ENCODE measurements at regions not wholly inside any gene's neighbourhood (a gene's known extent, or its start where the extent isn't known, plus 50 kb on each side); places are given as distances from the start of the nearest gene placed in this dataset.

DNA sequence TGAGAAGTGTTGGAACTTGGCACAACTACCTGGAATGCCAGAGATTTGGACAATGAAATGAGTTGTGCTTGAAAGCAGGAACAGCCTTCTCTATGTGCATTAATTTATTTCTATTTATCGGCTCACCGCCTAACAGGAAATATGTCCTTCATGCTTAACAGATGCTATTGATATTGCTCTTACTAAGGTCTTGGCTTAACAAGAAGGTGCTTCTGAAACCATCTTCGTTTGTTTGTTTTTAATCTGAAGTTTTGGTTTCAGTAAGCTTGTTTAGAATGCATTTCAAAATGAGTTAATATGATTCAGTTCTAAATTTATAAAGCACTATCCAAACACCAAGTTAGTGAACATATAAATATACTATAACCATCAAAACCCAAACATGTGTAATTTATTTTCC lies 898.3 kb upstream of the B3GALT2 start:
- no peaks in the 10 kb centered on the region for H3K9me3 ChIP-seq (ENCODE audit: control insufficient read depth in 1 of 2, low read length in 2 of 2)

GRCh38 chr1:194081444-194081843 lies 895.0 kb upstream of the B3GALT2 start:
- H3K4me1 ChIP-seq (ENCODE audit: control insufficient read depth in 1 of 2, insufficient read depth in 2 of 2, low read length in 2 of 2), result no peaks in the 10 kb centered on the region
- H3K4me3 ChIP-seq (ENCODE audit: low read depth in 1 of 2, low read length in 2 of 2), result no peak overlapping the region
- no peak overlapping the region for H3K27ac ChIP-seq (ENCODE audit: low read length)
- H3K27me3 ChIP-seq (ENCODE audit: low read depth, low read length), result no peaks in the 10 kb centered on the region
- no peaks in the 10 kb centered on the region for H3K36me3 ChIP-seq (ENCODE audit: control insufficient read depth in 1 of 2, insufficient read depth in 2 of 2, low read length in 2 of 2)
- no peaks in the 10 kb centered on the region for H3K9me3 ChIP-seq (ENCODE audit: control insufficient read depth in 1 of 2, low read length in 2 of 2)

More for the DNA sequence above, 898.3 kb upstream of the B3GALT2 start:
- no peak overlapping the region for H3K4me3 ChIP-seq (ENCODE audit: low read depth in 1 of 2, low read length in 2 of 2)
- no peaks in the 10 kb centered on the region for H3K27me3 ChIP-seq (ENCODE audit: low read depth, low read length)
- no peaks in the 10 kb centered on the region for H3K4me1 ChIP-seq (ENCODE audit: control insufficient read depth in 1 of 2, insufficient read depth in 2 of 2, low read length in 2 of 2)
- no peaks in the 10 kb centered on the region for H3K36me3 ChIP-seq (ENCODE audit: control insufficient read depth in 1 of 2, insufficient read depth in 2 of 2, low read length in 2 of 2)
- no peak overlapping the region for H3K27ac ChIP-seq (ENCODE audit: low read length)

DNA sequence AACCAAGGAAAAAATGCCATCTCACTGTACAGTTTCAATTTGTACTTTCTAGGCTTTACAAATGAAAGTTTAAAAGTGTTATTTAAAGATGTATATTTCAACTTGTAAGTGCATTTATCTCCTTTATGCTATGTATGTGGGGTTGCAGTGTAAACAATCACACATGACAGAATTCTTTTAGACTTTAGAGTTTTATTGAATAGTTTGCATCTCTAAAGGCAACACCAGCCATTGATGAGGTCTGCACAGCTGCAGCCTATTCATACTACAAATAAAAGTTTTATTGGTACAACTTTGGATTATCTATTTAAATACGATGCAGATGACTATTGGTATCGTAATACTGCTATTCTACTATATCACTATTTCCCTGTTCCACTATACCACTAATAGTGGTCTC lies 894.4 kb upstream of the B3GALT2 start:
- Histone ChIP-seq H3K36me3 (ENCODE audit: control insufficient read depth in 1 of 2, insufficient read depth in 2 of 2, low read length in 2 of 2) (no peaks in the 10 kb centered on the region), H3K4me3 (ENCODE audit: low read depth in 1 of 2, low read length in 2 of 2) (no peak overlapping the region), H3K4me1 (ENCODE audit: control insufficient read depth in 1 of 2, insufficient read depth in 2 of 2, low read length in 2 of 2) (no peaks in the 10 kb centered on the region), H3K27me3 (ENCODE audit: low read depth, low read length) (no peaks in the 10 kb centered on the region), H3K9me3 (ENCODE audit: control insufficient read depth in 1 of 2, low read length in 2 of 2) (no peaks in the 10 kb centered on the region), H3K27ac (ENCODE audit: low read length) (no peak overlapping the region)

GRCh38 chr1:194078765-194079164 lies 892.4 kb upstream of the B3GALT2 start:
- Histone ChIP-seq H3K4me3 (ENCODE audit: low read depth in 1 of 2, low read length in 2 of 2) (no peak overlapping the region), H3K27me3 (ENCODE audit: low read depth, low read length) (no peaks in the 10 kb centered on the region), H3K27ac (ENCODE audit: low read length) (no peak overlapping the region)

DNA sequence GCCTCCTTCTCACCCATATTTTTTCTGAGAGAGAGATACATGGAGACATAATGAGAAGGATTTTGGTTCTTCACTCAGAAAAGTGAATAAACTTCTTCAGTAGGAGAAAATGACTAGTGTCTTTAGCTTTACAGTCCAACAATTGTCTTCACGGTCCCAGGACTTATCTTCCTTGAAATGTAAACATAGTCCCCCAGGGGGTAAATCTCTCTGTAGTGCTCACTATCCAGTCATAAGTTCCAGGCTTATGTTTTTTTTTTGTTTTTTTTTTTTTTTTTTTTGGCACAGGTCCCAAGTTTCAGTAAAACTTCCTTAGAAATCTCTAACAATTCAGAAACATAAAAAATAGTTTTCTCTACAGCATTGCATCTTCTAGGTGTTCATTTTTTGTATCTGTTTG lies 890.2 kb upstream of the B3GALT2 start:
- H3K27ac ChIP-seq (ENCODE audit: low read length), result no peak overlapping the region
- H3K4me1 ChIP-seq (ENCODE audit: control insufficient read depth in 1 of 2, insufficient read depth in 2 of 2, low read length in 2 of 2), result no peaks in the 10 kb centered on the region
- no peaks in the 10 kb centered on the region for H3K27me3 ChIP-seq (ENCODE audit: low read depth, low read length)
- H3K4me3 ChIP-seq (ENCODE audit: low read depth in 1 of 2, low read length in 2 of 2), result no peak overlapping the region
- no peaks in the 10 kb centered on the region for H3K9me3 ChIP-seq (ENCODE audit: control insufficient read depth in 1 of 2, low read length in 2 of 2)
- no peaks in the 10 kb centered on the region for H3K36me3 ChIP-seq (ENCODE audit: control insufficient read depth in 1 of 2, insufficient read depth in 2 of 2, low read length in 2 of 2)

More at GRCh38 chr1:194078765-194079164, 892.4 kb upstream of the B3GALT2 start:
- no peaks in the 10 kb centered on the region for H3K9me3 ChIP-seq (ENCODE audit: control insufficient read depth in 1 of 2, low read length in 2 of 2)
- H3K36me3 ChIP-seq (ENCODE audit: control insufficient read depth in 1 of 2, insufficient read depth in 2 of 2, low read length in 2 of 2), result no peaks in the 10 kb centered on the region
- H3K4me1 ChIP-seq (ENCODE audit: control insufficient read depth in 1 of 2, insufficient read depth in 2 of 2, low read length in 2 of 2), result no peaks in the 10 kb centered on the region

DNA sequence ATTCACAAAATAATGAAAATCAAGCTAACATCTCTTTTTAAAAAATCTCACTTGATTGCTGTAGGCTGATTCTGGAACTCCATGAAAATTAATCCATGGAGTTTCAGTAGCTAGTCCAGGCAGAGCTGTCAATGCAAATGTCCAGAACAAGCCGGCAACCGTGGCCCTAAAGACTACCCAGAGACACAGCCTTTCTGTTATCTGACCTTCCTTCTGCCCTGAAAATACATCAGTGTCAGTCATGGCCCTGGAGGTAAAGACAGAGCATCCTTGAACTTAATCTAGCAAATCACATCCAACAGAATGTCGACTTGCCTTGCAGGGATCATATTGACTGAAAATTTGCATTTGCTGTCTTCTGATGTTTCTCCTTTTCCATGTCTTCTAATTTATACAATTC lies 887.4 kb upstream of the B3GALT2 start:
- Histone ChIP-seq H3K36me3 (ENCODE audit: control insufficient read depth in 1 of 2, insufficient read depth in 2 of 2, low read length in 2 of 2) (no peaks in the 10 kb centered on the region), H3K9me3 (ENCODE audit: control insufficient read depth in 1 of 2, low read length in 2 of 2) (no peaks in the 10 kb centered on the region), H3K4me3 (ENCODE audit: low read depth in 1 of 2, low read length in 2 of 2) (no peak overlapping the region), H3K4me1 (ENCODE audit: control insufficient read depth in 1 of 2, insufficient read depth in 2 of 2, low read length in 2 of 2) (no peaks in the 10 kb centered on the region), H3K27me3 (ENCODE audit: low read depth, low read length) (no peaks in the 10 kb centered on the region), H3K27ac (ENCODE audit: low read length) (no peak overlapping the region)

GRCh38 chr1:194071205-194071604 lies 884.8 kb upstream of the B3GALT2 start:
- H3K9me3 ChIP-seq (ENCODE audit: control insufficient read depth in 1 of 2, low read length in 2 of 2), result no peaks in the 10 kb centered on the region
- no peaks in the 10 kb centered on the region for H3K27me3 ChIP-seq (ENCODE audit: low read depth, low read length)
- H3K27ac ChIP-seq (ENCODE audit: low read length), result no peak overlapping the region

DNA sequence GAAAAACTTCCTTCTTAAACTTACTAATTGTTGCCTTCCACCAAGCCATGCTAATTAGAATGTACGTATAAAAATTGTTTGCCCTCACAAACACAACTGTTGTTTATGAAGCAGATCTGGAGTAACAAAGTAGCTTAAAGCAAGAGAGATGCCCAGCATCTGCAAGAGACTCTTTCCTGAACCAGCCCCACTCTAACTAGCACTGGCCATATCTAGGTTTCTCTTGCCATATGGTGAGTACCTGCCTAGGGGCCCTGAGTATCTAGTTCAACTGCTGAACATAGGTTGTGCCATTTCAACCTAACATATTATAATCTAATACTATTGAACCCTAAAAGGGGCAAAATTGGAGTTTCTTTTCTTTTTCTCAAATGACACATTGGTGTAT lies 883.4 kb upstream of the B3GALT2 start:
- H3K4me1 ChIP-seq (ENCODE audit: control insufficient read depth in 1 of 2, insufficient read depth in 2 of 2, low read length in 2 of 2), result no peaks in the 10 kb centered on the region
- H3K9me3 ChIP-seq (ENCODE audit: control insufficient read depth in 1 of 2, low read length in 2 of 2), result no peaks in the 10 kb centered on the region
- no peaks in the 10 kb centered on the region for H3K36me3 ChIP-seq (ENCODE audit: control insufficient read depth in 1 of 2, insufficient read depth in 2 of 2, low read length in 2 of 2)
- H3K4me3 ChIP-seq (ENCODE audit: low read depth in 1 of 2, low read length in 2 of 2), result no peak overlapping the region
- H3K27me3 ChIP-seq (ENCODE audit: low read depth, low read length), result no peaks in the 10 kb centered on the region
- no peak overlapping the region for H3K27ac ChIP-seq (ENCODE audit: low read length)

More at GRCh38 chr1:194071205-194071604, 884.8 kb upstream of the B3GALT2 start:
- no peaks in the 10 kb centered on the region for H3K36me3 ChIP-seq (ENCODE audit: control insufficient read depth in 1 of 2, insufficient read depth in 2 of 2, low read length in 2 of 2)
- no peak overlapping the region for H3K4me3 ChIP-seq (ENCODE audit: low read depth in 1 of 2, low read length in 2 of 2)
- no peaks in the 10 kb centered on the region for H3K4me1 ChIP-seq (ENCODE audit: control insufficient read depth in 1 of 2, insufficient read depth in 2 of 2, low read length in 2 of 2)

DNA sequence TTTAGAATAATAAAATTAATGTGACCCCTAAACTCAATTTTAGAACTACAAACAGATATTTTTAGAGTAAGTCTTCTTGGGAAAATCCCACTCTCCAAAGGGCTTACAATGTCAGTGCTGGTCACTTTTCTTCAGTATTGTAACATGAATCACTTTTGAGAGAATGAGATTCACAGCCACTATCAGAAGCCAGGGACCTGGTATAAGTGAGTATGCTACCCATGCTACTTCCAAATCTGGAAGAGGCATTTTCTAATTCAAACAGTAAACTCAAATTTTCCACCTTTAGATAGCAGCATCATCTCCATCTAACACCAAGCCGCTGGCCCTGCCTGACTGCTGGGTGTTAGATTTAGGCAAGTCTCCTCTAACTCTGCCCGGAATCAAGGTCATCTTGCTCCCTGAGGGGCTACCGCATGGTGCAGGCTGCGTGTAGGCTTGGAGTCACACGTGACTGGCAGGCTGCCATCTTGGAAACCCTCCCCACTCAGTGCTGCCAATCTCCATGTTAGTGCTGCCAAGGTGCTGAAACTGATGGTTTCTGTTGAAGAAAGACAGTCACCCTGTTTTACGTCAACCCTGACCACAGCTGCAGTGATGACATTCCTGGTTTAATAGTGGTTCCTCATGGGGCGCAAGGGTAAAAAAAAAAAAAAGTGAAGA lies 882.9 kb upstream of the B3GALT2 start:
- Histone ChIP-seq H3K4me3 (ENCODE audit: low read depth in 1 of 2, low read length in 2 of 2) (no peak overlapping the region), H3K9me3 (ENCODE audit: control insufficient read depth in 1 of 2, low read length in 2 of 2) (no peaks in the 10 kb centered on the region), H3K27ac (ENCODE audit: low read length) (no peak overlapping the region), H3K27me3 (ENCODE audit: low read depth, low read length) (no peaks in the 10 kb centered on the region), H3K36me3 (ENCODE audit: control insufficient read depth in 1 of 2, insufficient read depth in 2 of 2, low read length in 2 of 2) (no peaks in the 10 kb centered on the region), H3K4me1 (ENCODE audit: control insufficient read depth in 1 of 2, insufficient read depth in 2 of 2, low read length in 2 of 2) (no peaks in the 10 kb centered on the region)

GRCh38 chr1:194068446-194069167 lies 882.2 kb upstream of the B3GALT2 start:
- Histone ChIP-seq H3K4me1 (ENCODE audit: control insufficient read depth in 1 of 2, insufficient read depth in 2 of 2, low read length in 2 of 2) (no peaks in the 10 kb centered on the region), H3K4me3 (ENCODE audit: low read depth in 1 of 2, low read length in 2 of 2) (no peak overlapping the region), H3K27me3 (ENCODE audit: low read depth, low read length) (no peaks in the 10 kb centered on the region), H3K36me3 (ENCODE audit: control insufficient read depth in 1 of 2, insufficient read depth in 2 of 2, low read length in 2 of 2) (no peaks in the 10 kb centered on the region), H3K27ac (ENCODE audit: low read length) (no peak overlapping the region), H3K9me3 (ENCODE audit: control insufficient read depth in 1 of 2, low read length in 2 of 2) (no peaks in the 10 kb centered on the region)

- H3K36me3 ChIP-seq (ENCODE audit: control insufficient read depth in 1 of 2, insufficient read depth in 2 of 2, low read length in 2 of 2), result no peaks in the 10 kb centered on the region
- H3K4me3 ChIP-seq (ENCODE audit: low read depth in 1 of 2, low read length in 2 of 2), result no peak overlapping the region
- no peak overlapping the region for H3K27ac ChIP-seq (ENCODE audit: low read length)
- no peaks in the 10 kb centered on the region for H3K27me3 ChIP-seq (ENCODE audit: low read depth, low read length)
- H3K9me3 ChIP-seq (ENCODE audit: control insufficient read depth in 1 of 2, low read length in 2 of 2), result no peaks in the 10 kb centered on the region
- H3K4me1 ChIP-seq (ENCODE audit: control insufficient read depth in 1 of 2, insufficient read depth in 2 of 2, low read length in 2 of 2), result no peaks in the 10 kb centered on the region
Measured at GRCh38 chr1:194067772-194068171, 881.4 kb upstream of the B3GALT2 start.

DNA sequence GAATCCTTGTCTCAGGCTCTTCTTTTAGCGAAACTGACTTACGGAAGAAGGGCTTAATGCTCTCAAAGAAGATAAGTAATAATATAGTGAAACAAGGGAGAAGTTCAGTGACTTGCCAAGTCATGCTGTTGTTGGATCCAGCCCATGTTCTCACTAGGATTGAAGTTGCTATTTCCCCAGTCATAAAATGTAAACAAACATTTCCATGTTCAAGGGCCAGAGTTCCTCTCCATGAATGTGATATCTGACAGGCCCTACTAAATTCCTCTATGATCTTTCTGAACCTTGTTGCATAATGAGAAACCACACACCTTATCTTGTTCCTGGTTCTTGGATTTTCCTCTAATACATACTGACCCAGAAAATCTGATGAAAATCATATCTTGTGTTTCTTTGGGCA lies 876.5 kb upstream of the B3GALT2 start:
- Histone ChIP-seq H3K27me3 (ENCODE audit: low read depth, low read length) (no peaks in the 10 kb centered on the region), H3K9me3 (ENCODE audit: control insufficient read depth in 1 of 2, low read length in 2 of 2) (no peaks in the 10 kb centered on the region), H3K27ac (ENCODE audit: low read length) (no peak overlapping the region), H3K4me3 (ENCODE audit: low read depth in 1 of 2, low read length in 2 of 2) (no peak overlapping the region), H3K36me3 (ENCODE audit: control insufficient read depth in 1 of 2, insufficient read depth in 2 of 2, low read length in 2 of 2) (no peaks in the 10 kb centered on the region), H3K4me1 (ENCODE audit: control insufficient read depth in 1 of 2, insufficient read depth in 2 of 2, low read length in 2 of 2) (no peaks in the 10 kb centered on the region)
